ENCODE measurements at regions not wholly inside any gene's neighbourhood (a gene's known extent, or its start where the extent isn't known, plus 50 kb on each side); places are given as distances from the start of the nearest gene placed in this dataset.

GRCh38 chr11:130614591-130614990, 166.1 kb downstream of the ADAMTS15 start:
- DNase-seq (ENCODE audit: low spot score): no peak

DNA sequence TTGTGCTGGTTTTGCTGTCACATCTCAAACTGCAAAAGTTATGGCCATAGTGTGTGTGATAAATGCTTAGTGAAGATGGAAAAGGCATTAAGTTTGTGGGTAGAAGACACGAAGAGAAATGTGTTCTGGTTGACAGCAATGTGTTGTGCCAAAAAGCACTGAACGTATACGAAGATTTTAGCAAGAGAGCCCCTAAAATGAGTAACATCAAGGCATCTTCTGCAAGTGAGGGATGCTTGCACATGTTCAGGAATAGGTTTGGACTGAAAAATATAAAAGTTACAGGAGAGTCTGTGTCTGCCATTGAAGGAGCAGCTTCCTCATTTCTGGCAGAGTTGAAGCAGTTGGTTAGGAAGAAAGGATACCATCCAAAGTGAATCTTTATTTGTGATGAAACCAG, 167.1 kb downstream of the ADAMTS15 start:
- DNase-seq (ENCODE audit: low spot score): no peak

- DNase-seq (ENCODE audit: low spot score): no peak
Observed at GRCh38 chr11:130616573-130616972, 168.1 kb downstream of the ADAMTS15 start.

GRCh38 chr11:130617001-130617400, 168.6 kb downstream of the ADAMTS15 start:
- DNase-seq (ENCODE audit: low spot score): no peak

DNA sequence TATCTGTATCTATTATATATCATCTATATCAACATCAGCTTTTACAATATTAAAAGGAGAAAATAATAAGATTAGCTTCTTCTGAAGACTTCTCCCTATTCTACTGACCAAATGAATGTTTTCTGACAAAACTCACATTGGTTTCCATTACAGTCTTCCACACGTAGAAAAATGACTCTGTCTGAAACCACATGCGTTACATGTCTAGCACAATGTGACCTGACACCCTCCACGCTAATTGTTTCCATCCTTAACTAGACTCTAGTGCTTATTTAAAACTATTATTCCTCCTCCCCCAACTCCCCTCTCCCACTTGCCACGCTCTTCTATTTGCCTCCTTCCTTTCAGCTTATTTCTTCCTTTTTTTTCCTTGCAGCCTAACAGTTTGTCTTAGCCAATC, 172.1 kb downstream of the ADAMTS15 start:
- DNase-seq (ENCODE audit: low spot score): no peak

DNA sequence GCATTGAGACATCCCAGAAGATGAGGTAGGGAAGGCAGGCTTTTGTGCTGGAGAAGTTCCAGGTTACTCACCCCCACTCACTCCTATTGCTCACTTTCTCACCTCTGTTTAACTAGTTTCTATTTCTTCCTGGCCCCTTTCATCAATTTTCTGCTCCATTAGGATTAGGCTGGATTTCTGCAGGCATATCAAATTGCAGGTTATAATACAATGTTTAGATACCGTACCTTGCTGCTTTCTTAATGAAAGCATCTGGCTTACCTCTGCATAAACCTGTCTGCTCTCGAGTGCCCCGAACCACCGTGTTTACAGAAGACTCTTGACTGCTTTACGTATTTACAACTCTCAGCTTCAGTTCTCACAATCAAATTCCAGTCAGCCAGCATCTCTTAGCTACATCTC, 173.7 kb downstream of the ADAMTS15 start:
- DNase-seq (ENCODE audit: low spot score): no peak

- no peak for DNase-seq (ENCODE audit: low spot score)
Observed at GRCh38 chr11:130623670-130624668, 175.5 kb downstream of the ADAMTS15 start.

GRCh38 chr11:130624971-130625544, 176.6 kb downstream of the ADAMTS15 start:
- DNase-seq (ENCODE audit: low spot score): no peak

- DNase-seq (ENCODE audit: low spot score): no peak
Observed at GRCh38 chr11:130625578-130626306, 177.3 kb downstream of the ADAMTS15 start.

DNA sequence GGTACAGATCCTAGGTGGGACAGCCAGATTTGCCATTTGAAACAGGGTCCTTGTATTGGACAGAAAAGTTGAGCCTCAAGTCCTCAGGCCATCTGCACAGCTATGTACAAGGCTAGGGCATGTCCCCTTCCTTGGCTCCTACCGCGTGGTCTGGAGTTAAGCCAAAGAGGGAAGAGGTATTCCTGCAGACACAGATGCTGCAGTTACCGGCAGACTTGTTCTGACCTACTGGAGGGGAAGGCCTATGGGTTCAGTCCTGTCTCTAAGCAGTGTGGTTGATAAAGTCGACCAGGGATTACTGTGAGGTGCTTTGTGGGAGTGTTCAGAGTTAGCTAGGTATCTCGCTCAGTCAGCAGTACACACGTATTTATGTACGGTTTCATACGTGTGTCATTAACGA, 180.6 kb downstream of the ADAMTS15 start:
- DNase-seq (ENCODE audit: low spot score): no peak

GRCh38 chr11:130631119-130631518, 182.7 kb downstream of the ADAMTS15 start:
- no peak for DNase-seq (ENCODE audit: low spot score)

GRCh38 chr11:130633466-130633865, 185.0 kb downstream of the ADAMTS15 start:
- no peak for DNase-seq (ENCODE audit: low spot score)

DNA sequence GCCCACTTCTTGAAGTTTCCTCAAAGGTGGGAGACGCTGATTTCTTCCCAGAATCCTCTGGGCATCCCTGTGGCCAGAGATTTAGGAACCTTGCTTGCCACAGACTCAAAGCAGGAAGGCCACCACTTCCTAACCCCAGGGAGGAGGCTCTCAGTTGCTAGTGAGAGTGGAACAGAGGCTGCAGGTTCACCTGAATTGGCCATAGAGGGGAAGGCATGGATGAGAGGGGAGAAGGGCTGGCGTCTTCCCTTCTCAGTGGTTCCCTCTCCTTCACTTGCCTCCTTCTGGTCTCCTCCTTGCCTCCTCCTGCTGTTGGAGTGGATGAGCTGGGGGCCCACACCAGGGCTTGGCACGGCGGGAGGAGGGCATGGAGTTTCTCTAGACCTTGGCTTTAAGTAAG, 185.7 kb downstream of the ADAMTS15 start:
- no peak for DNase-seq (ENCODE audit: low spot score)

- DNase-seq (ENCODE audit: low spot score): no peak
Observed at GRCh38 chr11:130634961-130635473, 186.6 kb downstream of the ADAMTS15 start.

DNA sequence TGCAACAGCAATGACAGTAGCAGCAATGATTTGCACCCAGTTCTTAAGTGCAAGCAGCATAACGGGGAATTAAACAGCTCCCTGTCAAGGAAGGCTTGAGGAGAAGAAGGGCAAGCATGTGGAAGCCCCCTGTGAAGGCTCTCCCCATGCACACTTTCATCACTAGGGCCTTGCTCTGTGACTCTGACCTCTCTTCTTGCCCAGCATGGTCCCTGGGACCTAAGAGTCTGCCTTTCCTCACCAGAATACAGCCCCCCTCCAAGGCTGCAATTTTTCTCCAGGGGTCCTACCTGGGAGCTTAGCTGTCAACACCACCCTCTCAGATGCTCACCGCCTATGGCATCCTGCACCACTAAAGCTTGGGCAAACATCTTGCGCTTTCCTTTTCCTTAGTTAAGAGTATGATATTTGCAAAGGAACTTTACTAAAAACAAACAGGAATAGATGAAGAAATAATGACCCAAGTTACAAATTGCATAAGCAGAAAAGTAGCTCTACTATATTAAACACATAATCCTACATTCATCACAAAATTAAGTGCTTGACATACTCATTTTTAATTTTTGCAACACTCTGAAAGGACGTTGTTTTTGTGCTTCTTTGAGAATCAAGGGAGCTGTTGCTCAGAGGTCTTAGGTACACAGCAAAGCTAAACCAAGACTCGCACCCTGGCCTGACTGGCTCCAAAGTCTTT, 187.6 kb downstream of the ADAMTS15 start:
- no peak for DNase-seq (ENCODE audit: low spot score)

DNA sequence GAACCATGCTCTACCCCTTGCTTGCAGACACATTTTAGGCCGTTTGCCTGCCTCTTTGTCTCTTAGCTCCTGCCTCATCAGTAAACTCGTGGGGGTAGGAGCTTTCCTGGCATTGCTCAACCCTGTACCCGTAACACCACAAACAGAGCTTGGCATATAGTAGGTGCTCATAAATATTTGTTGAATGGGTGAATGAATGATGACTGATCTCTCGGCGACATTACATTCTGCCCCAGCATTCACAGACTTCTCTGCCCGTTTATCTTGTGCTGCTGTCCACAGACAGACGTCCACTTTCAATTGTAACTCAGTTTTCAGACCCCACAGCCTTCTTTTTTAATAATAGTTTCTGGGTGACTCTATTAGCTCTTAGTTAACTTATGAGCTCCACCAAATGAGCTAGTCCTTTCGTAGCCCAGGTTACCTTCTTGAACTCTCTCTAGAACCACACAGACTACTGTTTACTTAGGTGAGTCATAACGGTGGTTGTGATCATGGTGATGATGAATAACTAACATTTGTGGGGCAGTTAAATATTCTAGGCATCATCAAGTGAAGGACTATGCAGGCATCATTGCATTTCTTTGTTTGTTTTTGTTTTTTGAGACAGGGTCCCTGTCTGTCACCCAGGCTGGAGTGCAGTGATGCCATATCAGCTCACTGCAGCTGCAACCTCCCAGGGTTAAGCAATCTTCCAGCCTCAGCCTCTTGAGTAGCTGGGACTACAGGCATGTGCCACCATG, 188.4 kb downstream of the ADAMTS15 start:
- DNase-seq (ENCODE audit: low spot score): no peak

GRCh38 chr11:130637566-130637965, 189.1 kb downstream of the ADAMTS15 start:
- DNase-seq (ENCODE audit: low spot score): no peak

- DNase-seq (ENCODE audit: low spot score): no peak
Observed at GRCh38 chr11:130638033-130638432, 189.6 kb downstream of the ADAMTS15 start.

GRCh38 chr11:130638624-130639023, 190.2 kb downstream of the ADAMTS15 start:
- DNase-seq (ENCODE audit: low spot score): no peak

DNA sequence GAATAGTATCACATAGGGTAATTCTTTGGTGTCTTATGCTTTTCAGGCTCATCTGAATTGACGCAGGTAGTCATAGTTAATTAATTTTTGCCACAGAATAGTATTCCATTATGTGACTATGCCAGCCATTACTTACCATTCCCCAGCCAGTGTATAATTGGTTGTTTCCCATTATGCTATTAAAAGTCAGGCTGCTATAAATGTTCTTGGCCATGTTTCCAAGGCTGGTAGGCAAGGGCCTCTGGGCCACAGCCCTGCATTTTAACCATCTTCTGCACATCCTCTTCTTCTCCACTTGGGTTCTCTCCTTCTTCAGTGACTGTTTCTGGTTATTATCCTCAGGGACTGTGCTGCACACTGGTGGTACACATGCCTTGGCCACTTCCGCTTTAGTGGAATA, 190.9 kb downstream of the ADAMTS15 start:
- no peak for DNase-seq (ENCODE audit: low spot score)

DNA sequence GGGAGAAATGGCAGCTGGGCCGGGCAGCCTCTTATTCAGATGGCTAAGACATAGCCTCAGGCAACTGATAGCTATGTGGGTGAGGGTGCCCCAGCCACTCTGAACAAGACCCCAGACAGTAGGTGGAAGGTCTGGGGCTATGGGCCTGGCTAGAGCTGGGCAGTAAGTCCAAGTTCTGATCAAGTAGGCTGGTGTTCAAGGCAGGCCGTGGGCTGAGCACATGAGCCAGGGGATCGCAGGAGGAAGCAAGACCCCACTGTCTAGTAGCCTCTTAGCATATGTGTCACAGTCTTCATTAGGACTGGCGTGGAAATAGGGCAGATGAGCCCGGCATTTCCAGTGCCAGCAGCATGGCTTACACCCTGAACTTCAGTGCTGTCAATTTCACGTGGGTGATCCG, 192.1 kb downstream of the ADAMTS15 start:
- DNase-seq (ENCODE audit: low spot score): no peak
